HG02642 (cell line): ENCODE measurements at regions not wholly inside any gene's neighbourhood (a gene's known extent, or its start where the extent isn't known, plus 50 kb on each side); places are given as distances from the start of the nearest gene placed in this dataset.
"Not testable (repeated sequence)": the region's sequence is repeated elsewhere in the genome, so short reads cannot be mapped to it uniquely, and the experiment has no call there.

ENCODE experiments used
- ATAC-seq: cut with Tn5 transposase; IDR thresholded peaks from one replicate; pipeline ENCODE4 v1.9.1; 2021; ENCODE audit warnings: mild to moderate bottlenecking; ENCODE audit not compliant: unreplicated experiment, poor library complexity

- no peak for ATAC-seq
These were observed 108.2 kb downstream of the NRN1 start for GRCh38 chr6:5898563-5898962.

DNA sequence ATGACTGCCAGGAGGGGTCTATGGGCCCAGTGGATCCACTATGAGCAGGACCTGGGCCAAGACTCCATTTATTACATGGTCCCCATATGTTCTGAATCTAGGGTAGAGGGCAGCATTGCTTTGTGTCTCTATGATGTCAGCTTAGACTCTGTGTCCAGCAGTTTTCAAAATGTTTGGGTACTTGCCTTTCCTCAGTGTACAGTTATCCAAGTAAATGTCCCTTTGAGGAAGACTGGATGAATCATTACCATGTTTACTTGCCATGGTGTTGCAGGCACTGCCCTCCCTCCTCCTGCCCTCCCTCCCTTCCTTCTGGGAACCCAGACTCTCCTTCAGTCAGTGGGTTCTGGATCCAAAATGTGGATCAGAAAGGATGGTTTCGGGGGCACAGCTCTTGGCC lies 108.6 kb downstream of the NRN1 start:
- no peak for ATAC-seq

DNA sequence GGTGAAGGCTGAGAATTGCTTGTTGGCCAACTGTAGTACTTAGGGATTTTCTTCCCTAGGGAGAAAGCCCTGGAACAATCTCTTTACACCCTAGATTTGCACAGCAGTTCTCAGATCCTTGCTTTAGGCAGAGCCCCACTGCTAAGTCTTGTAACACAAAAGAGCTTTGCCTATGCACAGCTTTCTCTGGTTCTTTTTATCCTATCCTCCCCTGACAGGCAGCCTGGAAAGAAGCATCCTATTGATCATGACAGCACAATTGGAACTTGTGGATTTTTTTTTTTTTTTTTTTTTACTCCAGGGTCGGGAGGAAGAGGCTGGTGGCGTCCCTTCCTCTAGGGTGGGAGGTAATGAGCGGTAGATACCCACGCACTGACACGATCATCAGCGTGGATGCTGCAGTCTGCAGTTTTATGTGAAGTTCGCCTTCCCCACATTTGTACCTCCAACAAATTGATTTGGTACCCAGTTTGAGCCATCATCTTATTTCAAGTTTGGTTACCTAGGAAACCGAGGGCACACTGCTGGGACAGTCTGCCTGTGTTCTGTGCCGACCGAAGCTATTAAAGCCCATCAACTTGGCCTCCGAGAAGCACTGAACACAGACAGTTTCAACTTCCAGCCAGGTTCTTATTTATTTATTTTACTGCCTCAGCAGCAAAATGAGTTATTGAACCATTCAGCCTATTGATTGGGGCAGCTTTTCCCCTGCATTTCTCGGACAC lies 110.1 kb downstream of the NRN1 start:
- no peak for ATAC-seq

DNA sequence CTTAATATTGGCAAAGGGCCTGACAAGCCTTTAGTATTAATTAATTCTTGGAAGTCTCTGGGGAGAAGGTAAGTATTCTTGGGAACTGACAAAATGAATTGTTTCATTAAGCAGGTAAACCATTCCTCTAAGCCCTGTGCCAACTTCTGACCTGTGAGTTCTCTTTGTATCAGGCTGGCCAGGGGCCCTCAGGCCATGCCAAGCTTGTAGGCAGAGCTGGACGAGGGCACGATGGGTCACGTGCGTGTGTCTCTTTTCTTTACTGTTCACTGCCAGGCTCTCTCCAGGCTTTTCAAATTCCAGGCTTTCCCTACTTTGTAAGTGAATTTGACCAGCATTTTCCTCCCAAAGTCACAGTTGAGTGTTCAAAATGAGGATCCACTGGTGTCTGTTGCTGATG lies 112.4 kb downstream of the NRN1 start:
- no peak for ATAC-seq

DNA sequence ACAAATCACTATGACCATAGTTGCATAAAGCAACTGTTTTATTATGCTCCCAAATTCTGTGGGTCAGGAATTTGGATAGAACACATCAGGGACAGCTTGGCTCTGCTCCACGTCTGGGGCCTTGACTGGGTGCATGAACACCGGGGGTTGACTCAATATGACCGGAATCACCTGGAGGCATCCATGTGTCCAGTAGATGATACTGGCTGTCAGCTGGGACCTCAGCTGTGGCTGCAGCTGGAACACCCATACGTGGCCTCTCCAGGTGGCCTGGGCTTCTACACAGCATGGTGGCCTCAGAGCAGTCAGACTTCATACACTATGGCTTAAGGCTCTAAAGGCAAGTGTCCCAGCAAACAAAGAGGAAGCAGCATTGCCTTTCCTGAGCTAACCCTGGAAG lies 113.4 kb downstream of the NRN1 start:
- ATAC-seq: no peak

DNA sequence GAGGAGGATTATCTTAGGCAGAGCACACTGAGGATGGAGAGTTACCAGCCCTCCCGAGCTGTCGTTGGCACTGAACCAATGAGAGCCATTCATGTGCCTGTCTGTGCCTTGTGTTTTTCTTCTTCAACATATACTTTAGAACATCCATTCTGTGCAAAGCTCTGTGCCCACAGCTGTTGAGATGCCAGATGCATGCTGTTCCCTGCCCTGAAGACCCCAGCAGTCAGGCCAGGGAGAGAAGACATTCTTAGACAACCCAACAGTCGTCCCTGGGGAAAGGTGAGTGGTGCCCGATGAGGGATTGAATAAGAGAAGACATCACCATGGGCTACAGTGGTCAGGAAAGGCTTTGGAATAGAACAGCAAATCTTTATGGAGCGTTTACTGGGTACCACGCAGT lies 114.1 kb downstream of the NRN1 start:
- ATAC-seq: no peak

GRCh38 chr6:5878792-5879191 lies 127.9 kb downstream of the NRN1 start:
- ATAC-seq: no peak

DNA sequence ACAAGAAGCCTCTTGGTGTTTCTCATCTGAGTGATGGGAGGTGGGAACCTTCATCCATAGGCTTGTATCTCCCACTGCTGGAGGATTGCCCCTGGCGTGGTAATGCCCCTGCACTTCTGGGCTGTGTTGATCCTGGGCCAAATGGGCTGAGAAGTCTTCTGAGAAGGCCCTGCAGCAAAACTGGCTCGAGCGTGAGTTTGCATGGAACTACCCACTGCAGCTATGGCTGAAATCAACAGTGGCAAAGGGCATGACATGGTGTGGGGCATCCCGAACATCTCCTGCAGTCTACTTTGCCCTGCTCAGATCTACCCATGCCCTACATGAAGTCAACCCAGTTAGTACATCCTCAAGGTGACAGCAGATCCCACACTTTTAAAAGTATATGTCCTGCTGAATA lies 130.6 kb downstream of the NRN1 start:
- no peak for ATAC-seq

DNA sequence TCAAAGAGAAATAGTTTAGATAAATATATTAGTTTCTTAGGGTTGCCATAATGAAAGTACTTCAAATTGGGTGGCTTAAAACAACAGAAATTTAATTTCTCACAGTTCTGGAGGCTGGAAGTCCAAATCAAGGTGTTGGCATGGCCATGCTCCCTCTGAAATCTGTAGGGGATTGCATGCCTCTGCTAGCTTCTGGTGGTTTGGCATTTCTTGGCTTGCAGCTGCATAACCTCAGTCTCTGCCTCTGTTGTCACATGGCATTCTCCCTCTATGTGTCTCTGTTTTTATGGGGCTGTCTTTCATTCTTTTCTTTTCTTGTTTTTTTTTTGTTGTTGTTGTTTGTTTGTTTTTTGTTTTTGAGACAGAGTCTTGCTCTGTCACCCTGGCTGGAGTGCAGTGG lies 132.7 kb downstream of the NRN1 start:
- ATAC-seq: not testable (repeated sequence)

DNA sequence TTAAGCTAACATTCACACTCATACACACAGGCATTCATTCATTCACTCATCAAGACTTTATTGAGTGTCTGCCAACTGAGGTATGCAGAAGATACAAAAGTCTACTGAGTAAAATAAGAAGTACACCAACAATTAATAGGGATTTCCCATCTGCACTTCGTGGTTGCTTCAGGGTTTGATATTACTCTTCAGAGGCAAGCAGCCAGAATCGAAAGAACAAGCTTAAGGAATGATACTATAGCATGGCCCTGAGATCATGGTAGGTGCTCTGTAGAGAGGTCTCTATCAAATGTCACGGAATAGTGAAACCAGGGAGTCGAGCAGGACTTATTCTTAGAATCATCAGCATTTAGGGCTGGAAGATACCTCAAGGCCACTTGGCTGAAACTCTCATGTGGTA lies 135.4 kb downstream of the NRN1 start:
- ATAC-seq: no peak

DNA sequence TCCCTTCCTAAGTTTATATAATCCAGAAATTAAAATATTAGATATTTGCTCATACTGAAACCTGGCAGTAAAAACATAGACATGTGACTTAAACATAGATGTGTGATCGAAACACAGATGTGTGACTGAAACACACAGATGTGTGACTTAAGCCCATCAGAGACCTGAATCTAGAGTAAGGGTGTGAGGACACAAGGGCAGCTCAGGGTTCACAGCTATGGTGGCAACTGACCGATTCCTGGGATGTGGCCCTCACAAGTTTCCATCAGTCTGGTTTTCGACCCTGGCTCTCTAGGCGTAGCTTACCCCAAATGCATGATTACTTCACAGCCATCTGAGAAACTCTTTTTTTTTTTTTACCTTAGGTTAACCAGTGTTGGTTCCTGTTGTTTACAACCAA lies 137.0 kb downstream of the NRN1 start:
- no peak for ATAC-seq

GRCh38 chr6:5869261-5869660 lies 137.5 kb downstream of the NRN1 start:
- ATAC-seq: no peak

- ATAC-seq: no peak
These were observed 140.1 kb downstream of the NRN1 start for GRCh38 chr6:5866547-5867051.

DNA sequence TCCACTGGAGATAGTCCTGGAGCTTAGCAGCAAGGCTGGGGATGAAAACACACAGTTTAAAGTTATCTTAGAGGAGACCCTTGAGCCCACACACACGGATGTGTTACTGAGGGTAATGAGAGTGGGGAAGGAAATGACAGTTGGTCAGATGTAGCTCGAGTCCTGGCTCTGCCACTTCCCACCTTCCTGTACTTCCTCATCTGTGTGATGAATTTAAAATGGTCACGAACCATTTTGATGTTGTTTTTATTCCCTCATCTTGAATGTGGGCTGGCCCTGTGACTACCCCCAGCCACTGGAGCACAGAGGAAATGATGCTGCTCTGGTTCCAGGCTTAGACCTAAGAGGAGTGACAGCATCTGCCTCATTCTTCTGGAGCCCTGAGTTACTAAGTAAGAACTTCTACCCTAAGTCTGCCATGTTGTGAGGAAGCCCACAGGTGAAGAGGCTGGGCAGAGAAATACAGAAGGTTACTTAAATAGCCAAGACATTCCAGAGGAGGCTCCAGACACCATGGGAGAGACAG lies 141.2 kb downstream of the NRN1 start:
- no peak for ATAC-seq

- no peak for ATAC-seq
These were observed 145.9 kb downstream of the NRN1 start for GRCh38 chr6:5860849-5861248.

GRCh38 chr6:5855787-5856470 lies 150.8 kb downstream of the NRN1 start:
- ATAC-seq: no peak

- ATAC-seq: no peak
These were observed 151.8 kb downstream of the NRN1 start for GRCh38 chr6:5854899-5855298.

DNA sequence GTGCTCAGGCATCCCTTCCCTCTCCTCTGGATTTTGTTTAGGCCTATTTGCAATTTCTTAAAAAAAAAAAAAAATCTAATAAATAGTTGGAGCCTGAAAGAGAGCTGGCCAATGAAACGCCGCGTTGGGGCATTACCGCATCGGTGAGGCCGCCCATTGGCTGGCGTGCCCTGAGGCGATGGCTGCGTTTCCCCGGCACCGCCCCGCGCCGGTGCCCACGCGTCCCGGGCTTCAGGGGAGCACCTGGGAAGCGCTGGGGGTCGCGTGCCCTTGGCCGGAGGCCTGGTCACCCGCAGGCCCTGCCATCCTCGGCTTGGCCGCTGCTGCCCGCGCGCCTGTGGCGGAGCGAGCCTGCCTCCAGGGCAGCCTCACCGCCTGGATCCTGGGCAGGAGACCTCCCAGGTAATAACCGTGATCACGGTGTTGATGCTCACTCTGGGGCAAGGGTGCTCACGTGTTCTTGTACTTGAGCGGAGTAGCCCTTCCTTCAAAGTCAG lies 155.4 kb downstream of the NRN1 start:
- ATAC-seq: peak; percentile 79

GRCh38 chr6:5850848-5851255 lies 155.9 kb downstream of the NRN1 start:
- peak; percentile 25 for ATAC-seq

DNA sequence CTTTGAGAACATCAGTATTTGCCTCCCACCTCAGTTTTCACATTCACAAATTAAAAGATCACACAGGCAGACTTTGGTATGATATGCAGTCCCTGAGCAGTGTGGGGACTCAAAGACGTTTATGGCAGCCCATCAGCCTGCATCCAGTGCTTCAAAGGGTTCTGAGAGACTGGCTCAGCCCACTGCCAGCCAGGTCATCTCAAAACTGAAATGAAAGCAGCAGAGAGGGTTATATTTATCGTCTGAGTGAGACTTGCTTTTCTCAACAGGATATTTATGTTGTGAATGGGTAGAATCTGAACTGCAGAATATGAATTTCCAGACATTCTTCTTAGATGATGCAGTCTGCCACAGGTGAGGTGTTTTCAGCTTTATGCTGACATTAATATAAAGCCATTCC lies 159.8 kb downstream of the NRN1 start:
- no peak for ATAC-seq

GRCh38 chr6:5846335-5846734 lies 160.4 kb downstream of the NRN1 start:
- ATAC-seq: no peak
